ENCODE measurements at regions not wholly inside any gene's neighbourhood (a gene's known extent, or its start where the extent isn't known, plus 50 kb on each side); places are given as distances from the start of the nearest gene placed in this dataset.

DNA sequence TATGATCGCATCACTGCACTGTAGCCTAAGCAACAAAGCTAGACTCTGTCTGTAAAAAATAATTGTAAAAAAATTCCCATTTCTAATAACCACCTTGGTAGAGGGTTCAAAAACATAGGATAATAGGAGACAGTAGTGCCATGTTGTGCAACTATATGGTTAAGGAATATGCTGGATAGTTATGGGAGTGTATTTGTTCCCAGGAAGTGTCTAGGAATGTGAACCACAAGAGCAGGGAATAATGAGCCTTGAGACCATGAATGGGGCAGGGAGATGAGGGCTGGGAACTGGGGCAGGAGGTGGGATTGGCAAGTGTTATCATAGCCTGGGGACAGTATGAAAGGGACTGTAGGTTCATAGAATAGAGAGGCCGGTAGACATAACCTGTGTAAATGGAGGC, 50.4 kb downstream of the RUSC2 start:
- no peak for DNase-seq (ENCODE audit: low read depth)

DNA sequence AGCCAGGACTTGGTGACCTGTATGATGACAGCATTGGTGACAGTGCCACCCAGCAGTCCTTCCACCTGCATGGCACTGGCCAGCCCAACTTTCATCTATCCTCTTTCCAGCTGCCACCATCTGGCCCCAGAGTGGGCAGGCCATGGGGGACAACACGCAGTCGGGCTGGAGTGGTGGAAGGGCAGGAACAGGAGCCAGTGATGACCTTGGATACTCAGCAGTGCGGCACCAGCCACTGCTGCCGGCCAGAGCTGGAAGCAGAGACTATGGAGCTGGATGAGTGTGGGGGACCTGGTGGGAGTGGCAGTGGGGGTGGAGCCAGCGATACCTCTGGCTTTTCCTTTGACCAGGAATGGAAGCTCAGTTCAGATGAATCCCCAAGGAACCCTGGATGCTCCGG, 56.9 kb downstream of the RUSC2 start:
- DNase-seq (ENCODE audit: low read depth), result no peak

GRCh38 chr9:35547889-35548418, 57.1 kb upstream of the TESK1 start:
- DNase-seq (ENCODE audit: low read depth), result no peak

- no peak for DNase-seq (ENCODE audit: low read depth)
Measured at GRCh38 chr9:35548571-35548970, 56.5 kb upstream of the TESK1 start.

GRCh38 chr9:35549441-35549840, 55.6 kb upstream of the TESK1 start:
- DNase-seq (ENCODE audit: low read depth), result no peak

DNA sequence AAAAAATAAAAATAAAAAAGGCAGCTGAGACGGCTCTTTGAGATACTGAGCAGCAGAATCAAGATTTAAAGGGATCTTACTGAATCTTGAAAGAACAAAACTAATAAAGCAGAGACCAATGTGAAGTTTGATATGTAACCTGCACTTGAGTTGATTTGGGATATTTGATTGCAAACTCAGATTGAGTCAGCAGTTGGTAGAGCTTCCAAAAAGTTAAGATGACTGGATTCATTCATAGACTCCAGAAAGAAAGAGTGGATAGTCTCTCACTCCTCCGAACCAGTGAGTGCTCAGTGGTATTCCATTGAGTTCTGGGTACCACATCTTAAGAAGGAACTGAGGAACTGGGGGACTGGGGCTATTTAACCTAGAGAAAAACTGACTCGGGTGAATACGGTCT, 52.7 kb upstream of the TESK1 start:
- no peak for DNase-seq (ENCODE audit: low read depth)

- peak; percentile 40 for DNase-seq (ENCODE audit: low read depth)
Measured at GRCh38 chr9:35552837-35553236, 52.2 kb upstream of the TESK1 start.

- peak; percentile 84 for DNase-seq (ENCODE audit: low read depth)
Measured at GRCh38 chr9:35553670-35554543, 51.2 kb upstream of the TESK1 start.

GRCh38 chr9:35555246-35555701, 49.8 kb upstream of the TESK1 start:
- DNase-seq (ENCODE audit: low read depth), result no peak

Data from myocyte (in vitro differentiated cells).